GM19328 (cell line): ENCODE measurements at regions not wholly inside any gene's neighbourhood (a gene's known extent, or its start where the extent isn't known, plus 50 kb on each side); places are given as distances from the start of the nearest gene placed in this dataset.
"Not testable (repeated sequence)": the region's sequence is repeated elsewhere in the genome, so short reads cannot be mapped to it uniquely, and the experiment has no call there.

ENCODE experiments used
- ATAC-seq: cut with Tn5 transposase; IDR thresholded peaks from one replicate; pipeline ENCODE4 v1.9.1; 2021; ENCODE audit warnings: mild to moderate bottlenecking, moderate library complexity; ENCODE audit not compliant: unreplicated experiment

- ATAC-seq: no peak
These were observed 368.4 kb downstream of the OSTF1 start for GRCh38 chr9:75456698-75457097.

- no peak for ATAC-seq
These were observed 369.2 kb downstream of the OSTF1 start for GRCh38 chr9:75457474-75458011.

GRCh38 chr9:75459311-75459710 is 371.0 kb downstream of the OSTF1 start:
- not testable (repeated sequence) for ATAC-seq

GRCh38 chr9:75461183-75461582 is 372.9 kb downstream of the OSTF1 start:
- ATAC-seq: no peak

- no peak for ATAC-seq
These were observed 374.6 kb downstream of the OSTF1 start for GRCh38 chr9:75462866-75463265.

- ATAC-seq: no peak
These were observed 375.6 kb downstream of the OSTF1 start for GRCh38 chr9:75463871-75464270.

GRCh38 chr9:75464726-75465125 is 376.4 kb downstream of the OSTF1 start:
- ATAC-seq: no peak

GRCh38 chr9:75467142-75467541 is 378.8 kb downstream of the OSTF1 start:
- no peak for ATAC-seq

GRCh38 chr9:75471549-75472114 is 383.3 kb downstream of the OSTF1 start:
- ATAC-seq: no peak

- ATAC-seq: no peak
These were observed 394.3 kb downstream of the OSTF1 start for GRCh38 chr9:75482566-75482965.

- ATAC-seq: no peak
These were observed 395.3 kb downstream of the OSTF1 start for GRCh38 chr9:75483636-75484035.

- ATAC-seq: no peak
These were observed 399.8 kb downstream of the OSTF1 start for GRCh38 chr9:75487856-75488718.

- no peak for ATAC-seq
These were observed 400.4 kb downstream of the OSTF1 start for GRCh38 chr9:75488719-75489110.

GRCh38 chr9:75490326-75490725 is 400.1 kb upstream of the PCSK5 start:
- ATAC-seq: no peak

GRCh38 chr9:75491533-75491932 is 398.9 kb upstream of the PCSK5 start:
- ATAC-seq: no peak

GRCh38 chr9:75499812-75500211 is 390.7 kb upstream of the PCSK5 start:
- no peak for ATAC-seq

GRCh38 chr9:75500479-75500878 is 390.0 kb upstream of the PCSK5 start:
- ATAC-seq: no peak

- not testable (repeated sequence) for ATAC-seq
These were observed 389.5 kb upstream of the PCSK5 start for GRCh38 chr9:75500940-75501339.

- ATAC-seq: no peak
These were observed 385.8 kb upstream of the PCSK5 start for GRCh38 chr9:75504721-75505120.

GRCh38 chr9:75505654-75506053 is 384.8 kb upstream of the PCSK5 start:
- ATAC-seq: no peak

GRCh38 chr9:75529463-75529862 is 361.0 kb upstream of the PCSK5 start:
- ATAC-seq: no peak

- ATAC-seq: no peak
These were observed 358.9 kb upstream of the PCSK5 start for GRCh38 chr9:75531588-75531987.
